ENCODE measurements at regions not wholly inside any gene's neighbourhood (a gene's known extent, or its start where the extent isn't known, plus 50 kb on each side); places are given as distances from the start of the nearest gene placed in this dataset.

DNA sequence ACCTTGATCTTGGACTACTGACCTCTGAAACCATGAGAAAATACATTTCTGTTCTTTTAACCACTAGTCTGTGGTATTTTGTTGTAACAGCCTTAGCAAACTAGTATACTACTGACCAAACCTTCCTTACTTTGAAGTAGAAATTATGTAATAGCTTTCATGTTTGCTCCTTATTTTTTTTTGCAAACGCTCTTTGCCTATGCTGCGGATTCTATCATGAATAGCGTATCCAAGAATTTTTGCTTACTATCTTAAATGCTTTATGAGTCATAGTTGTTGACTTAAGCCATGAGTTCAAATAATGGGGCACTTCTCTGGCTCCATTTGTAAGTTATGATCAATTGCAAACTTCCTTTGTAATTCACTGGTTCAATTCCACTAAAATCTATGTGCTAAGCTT lies 154.8 kb upstream of the CYLC2 start:
- no peak overlapping the region for H3K4me3 ChIP-seq (ENCODE audit: control insufficient read depth in 1 of 2, extremely low read depth in 1 of 2, low read length in 1 of 2)
- H3K27ac ChIP-seq (ENCODE audit: low read length) = no peak overlapping the region
- no peak overlapping the region for H3K4me3 Mint-ChIP-seq
- no peaks in the 10 kb centered on the region for H3K9me3 ChIP-seq
- no peaks in the 10 kb centered on the region for H3K36me3 ChIP-seq (ENCODE audit: control insufficient read depth in 2 of 2, extremely low read depth in 1 of 2, insufficient read depth in 1 of 2, low read length in 1 of 2)
- no peaks in the 10 kb centered on the region for H3K27me3 ChIP-seq (replicated peaks in 1 of 2; ENCODE audit: control insufficient read depth in 2 of 2, extremely low read depth in 1 of 2, insufficient read depth in 2 of 2, low read length in 1 of 2)
- CTCF ChIA-PET = interaction anchor here in 1 of 2 donors (0.6 kb wide), 1 partner anchor 32 kb away, joined by 3 read pairs; no protein-coding TSS in a partner anchor
- no peaks in the 10 kb centered on the region for H3K4me1 ChIP-seq (ENCODE audit: control insufficient read depth in 1 of 2, extremely low read depth in 1 of 2, insufficient read depth in 2 of 2, low read length in 2 of 2)
- POLR2A ChIA-PET = no interaction called here
- no peaks in the 10 kb centered on the region for H3K27me3 Mint-ChIP-seq
- no peak for ATAC-seq (replicated peaks in 1 of 4)
- WGBS (ENCODE audit: insufficient coverage) = no CpG with 5 or more reads among the region's 3 CpGs
- no peaks in the 10 kb centered on the region for H3K4me1 Mint-ChIP-seq
- H3K36me3 Mint-ChIP-seq = no peaks in the 10 kb centered on the region
- H3K27ac Mint-ChIP-seq = no peak overlapping the region
- no peak for DNase-seq
- H3K9me3 Mint-ChIP-seq = peaks cover 0 to 12% (median 2%) of the 10 kb centered on the region in 3 donors

DNA sequence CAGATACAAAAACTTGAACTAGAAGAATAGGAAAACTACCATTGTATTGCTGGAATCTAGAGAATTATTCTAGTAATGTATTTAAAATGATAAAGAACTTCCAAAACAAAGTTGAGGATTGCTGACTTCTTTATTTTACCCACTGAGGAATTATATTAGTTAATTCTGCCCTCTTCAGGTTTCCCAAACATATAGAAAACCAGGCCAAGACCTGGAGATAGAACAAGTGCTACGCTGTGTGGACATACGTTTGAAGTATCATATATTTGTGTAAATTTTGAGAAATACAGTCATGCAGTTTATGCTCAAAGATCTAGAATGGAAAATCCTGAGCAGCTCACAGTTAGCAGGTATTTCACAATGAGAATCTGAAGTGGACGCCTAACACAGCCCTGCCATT lies 162.3 kb upstream of the CYLC2 start:
- DNase-seq = no peak
- Mint-ChIP-seq H3K36me3 (no peaks in the 10 kb centered on the region), H3K27ac (no peak overlapping the region), H3K4me3 (no peak overlapping the region), H3K4me1 (no peaks in the 10 kb centered on the region), H3K27me3 (no peaks in the 10 kb centered on the region), H3K9me3 (peaks cover 0 to 12% (median 6%) of the 10 kb centered on the region in 3 donors)
- POLR2A ChIA-PET = no interaction called here
- no peak for ATAC-seq (replicated peaks in 1 of 4)
- Histone ChIP-seq H3K9me3 (no peaks in the 10 kb centered on the region), H3K4me1 (ENCODE audit: control insufficient read depth in 1 of 2, extremely low read depth in 1 of 2, insufficient read depth in 2 of 2, low read length in 2 of 2) (no peaks in the 10 kb centered on the region), H3K36me3 (ENCODE audit: control insufficient read depth in 2 of 2, extremely low read depth in 1 of 2, insufficient read depth in 1 of 2, low read length in 1 of 2) (no peaks in the 10 kb centered on the region), H3K4me3 (ENCODE audit: control insufficient read depth in 1 of 2, extremely low read depth in 1 of 2, low read length in 1 of 2) (no peak overlapping the region), H3K27me3 (replicated peaks in 1 of 2; ENCODE audit: control insufficient read depth in 2 of 2, extremely low read depth in 1 of 2, insufficient read depth in 2 of 2, low read length in 1 of 2) (no peaks in the 10 kb centered on the region), H3K27ac (ENCODE audit: low read length) (no peak overlapping the region)
- 85% methylated on average over 3 of the region's 3 CpGs for WGBS (ENCODE audit: insufficient coverage)
- CTCF ChIA-PET = no interaction called here

DNA sequence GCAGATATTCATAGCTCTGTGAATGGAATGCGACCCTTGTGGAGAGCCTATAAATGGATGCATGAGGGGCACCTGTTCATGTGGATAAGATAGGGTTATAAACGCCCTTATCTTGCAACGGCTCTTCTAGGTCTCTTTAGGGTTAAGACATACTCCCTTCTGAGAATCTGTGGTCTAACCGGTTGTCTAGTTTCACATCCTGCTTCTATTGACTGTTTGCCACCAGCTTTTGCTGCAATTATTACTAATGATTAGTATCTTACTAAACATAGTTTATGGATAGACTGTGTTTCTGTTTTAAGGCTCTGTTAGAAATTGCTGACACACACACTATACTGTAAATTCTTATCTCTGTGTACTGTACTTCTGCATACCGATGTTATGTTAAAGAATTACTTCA lies 198.9 kb upstream of the CYLC2 start:
- Mint-ChIP-seq H3K4me3 (no peak overlapping the region), H3K27ac (no peak overlapping the region), H3K36me3 (no peaks in the 10 kb centered on the region), H3K4me1 (no peaks in the 10 kb centered on the region), H3K27me3 (no peaks in the 10 kb centered on the region), H3K9me3 (peaks cover 7 to 19% (median 12%) of the 10 kb centered on the region in 3 donors)
- ATAC-seq (replicated peaks in 1 of 4) (no peak), DNase-seq (no peak)
- no peaks in the 10 kb centered on the region for H3K4me1 ChIP-seq (ENCODE audit: control insufficient read depth in 1 of 2, extremely low read depth in 1 of 2, insufficient read depth in 2 of 2, low read length in 2 of 2)
- H3K4me3 ChIP-seq (ENCODE audit: control insufficient read depth in 1 of 2, extremely low read depth in 1 of 2, low read length in 1 of 2) = no peak overlapping the region
- no CpG with 5 or more reads among the region's 5 CpGs for WGBS (ENCODE audit: insufficient coverage)
- no peak overlapping the region for H3K27ac ChIP-seq (ENCODE audit: low read length)
- no peaks in the 10 kb centered on the region for H3K27me3 ChIP-seq (replicated peaks in 1 of 2; ENCODE audit: control insufficient read depth in 2 of 2, extremely low read depth in 1 of 2, insufficient read depth in 2 of 2, low read length in 1 of 2)
- H3K36me3 ChIP-seq (ENCODE audit: control insufficient read depth in 2 of 2, extremely low read depth in 1 of 2, insufficient read depth in 1 of 2, low read length in 1 of 2) = no peaks in the 10 kb centered on the region
- H3K9me3 ChIP-seq = no peaks in the 10 kb centered on the region
- ChIA-PET POLR2A (no interaction called here), CTCF (no interaction called here)

DNA sequence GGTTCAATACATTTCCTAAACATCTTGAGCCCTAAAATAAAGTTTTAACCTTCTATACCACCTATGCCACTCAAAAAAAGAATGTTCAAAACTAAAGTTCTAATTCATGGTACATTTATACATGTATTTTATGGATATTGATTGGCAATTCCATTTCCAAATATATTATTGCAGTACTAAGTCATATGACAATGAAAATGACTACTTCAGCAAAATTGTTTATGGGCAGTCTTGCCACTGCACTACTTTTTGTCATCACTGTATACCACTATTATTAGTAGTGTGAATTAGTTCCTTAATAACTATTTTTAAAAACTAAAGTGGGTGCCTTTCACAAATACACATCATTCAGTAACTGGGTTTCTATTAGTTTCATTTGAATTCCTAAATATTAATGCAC lies 199.6 kb upstream of the CYLC2 start:
- ATAC-seq (replicated peaks in 1 of 4) = no peak
- CTCF ChIA-PET = no interaction called here
- Histone ChIP-seq H3K36me3 (ENCODE audit: control insufficient read depth in 2 of 2, extremely low read depth in 1 of 2, insufficient read depth in 1 of 2, low read length in 1 of 2) (no peaks in the 10 kb centered on the region), H3K27ac (ENCODE audit: low read length) (no peak overlapping the region), H3K4me1 (ENCODE audit: control insufficient read depth in 1 of 2, extremely low read depth in 1 of 2, insufficient read depth in 2 of 2, low read length in 2 of 2) (no peaks in the 10 kb centered on the region), H3K9me3 (no peaks in the 10 kb centered on the region), H3K27me3 (replicated peaks in 1 of 2; ENCODE audit: control insufficient read depth in 2 of 2, extremely low read depth in 1 of 2, insufficient read depth in 2 of 2, low read length in 1 of 2) (no peaks in the 10 kb centered on the region), H3K4me3 (ENCODE audit: control insufficient read depth in 1 of 2, extremely low read depth in 1 of 2, low read length in 1 of 2) (no peak overlapping the region)
- Mint-ChIP-seq H3K27me3 (no peaks in the 10 kb centered on the region), H3K4me1 (no peaks in the 10 kb centered on the region), H3K36me3 (no peaks in the 10 kb centered on the region), H3K4me3 (no peak overlapping the region), H3K9me3 (peaks cover 7 to 19% (median 12%) of the 10 kb centered on the region in 3 donors), H3K27ac (no peak overlapping the region)
- no peak for DNase-seq
- POLR2A ChIA-PET = no interaction called here

DNA sequence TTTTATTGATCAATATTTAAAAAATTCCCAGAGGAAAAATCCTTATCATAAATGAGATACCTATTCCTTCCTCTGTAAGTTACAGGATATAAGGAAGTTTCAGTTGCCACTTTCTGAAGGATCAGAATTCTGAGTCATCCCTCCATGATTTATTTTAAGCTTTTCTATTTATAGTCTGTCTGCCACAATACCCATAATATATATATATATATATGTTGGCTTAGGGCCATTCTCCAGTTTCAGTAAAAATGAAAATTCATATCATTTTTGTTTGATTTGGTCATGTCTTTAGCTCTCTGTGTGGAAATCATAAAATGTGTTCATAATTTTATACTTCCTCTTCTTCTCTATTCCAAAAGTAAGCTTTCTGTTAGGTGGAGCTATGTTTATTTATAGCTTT lies 215.8 kb upstream of the CYLC2 start:
- H3K27ac Mint-ChIP-seq = no peak overlapping the region
- CTCF ChIA-PET = no interaction called here
- DNase-seq = no peak

DNA sequence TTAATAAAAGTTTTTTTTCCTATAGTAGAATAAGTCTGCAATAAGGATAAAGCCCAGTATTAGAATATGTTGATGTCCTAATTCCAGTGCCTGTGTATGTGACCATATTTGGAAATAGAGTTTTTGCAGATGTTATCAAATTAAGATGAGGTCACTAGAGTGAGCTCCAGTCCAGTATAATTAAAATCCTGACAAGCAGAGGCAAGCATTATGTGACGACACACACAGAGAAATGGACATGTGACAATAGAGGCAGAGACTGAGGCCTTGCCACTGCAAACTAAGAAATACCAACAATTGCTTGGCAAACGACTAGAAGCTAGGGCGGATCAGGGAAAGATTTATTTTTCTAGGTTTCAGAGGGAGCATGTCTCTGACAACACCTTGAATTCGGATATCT lies 216.4 kb upstream of the CYLC2 start:
- Histone ChIP-seq H3K27ac (ENCODE audit: low read length) (no peak overlapping the region), H3K4me1 (ENCODE audit: control insufficient read depth in 1 of 2, extremely low read depth in 1 of 2, insufficient read depth in 2 of 2, low read length in 2 of 2) (no peaks in the 10 kb centered on the region), H3K36me3 (ENCODE audit: control insufficient read depth in 2 of 2, extremely low read depth in 1 of 2, insufficient read depth in 1 of 2, low read length in 1 of 2) (no peaks in the 10 kb centered on the region), H3K27me3 (replicated peaks in 1 of 2; ENCODE audit: control insufficient read depth in 2 of 2, extremely low read depth in 1 of 2, insufficient read depth in 2 of 2, low read length in 1 of 2) (no peaks in the 10 kb centered on the region), H3K4me3 (ENCODE audit: control insufficient read depth in 1 of 2, extremely low read depth in 1 of 2, low read length in 1 of 2) (no peak overlapping the region), H3K9me3 (no peaks in the 10 kb centered on the region)
- no peaks in the 10 kb centered on the region for H3K4me1 Mint-ChIP-seq
- ATAC-seq (replicated peaks in 1 of 4) (no peak), DNase-seq (no peak)
- no peak overlapping the region for H3K27ac Mint-ChIP-seq
- WGBS (ENCODE audit: insufficient coverage) = no CpG with 5 or more reads among the region's 4 CpGs
- POLR2A ChIA-PET = no interaction called here
- H3K4me3 Mint-ChIP-seq = no peak overlapping the region
- no peaks in the 10 kb centered on the region for H3K27me3 Mint-ChIP-seq
- H3K36me3 Mint-ChIP-seq = no peaks in the 10 kb centered on the region
- H3K9me3 Mint-ChIP-seq = peaks cover 11 to 16% (median 15%) of the 10 kb centered on the region in 3 donors
- CTCF ChIA-PET = no interaction called here

More for the DNA sequence above, 215.8 kb upstream of the CYLC2 start:
- H3K27me3 Mint-ChIP-seq = no peaks in the 10 kb centered on the region
- no peak overlapping the region for H3K4me3 Mint-ChIP-seq
- ATAC-seq (replicated peaks in 1 of 4) = no peak
- POLR2A ChIA-PET = no interaction called here
- H3K4me1 Mint-ChIP-seq = no peaks in the 10 kb centered on the region
- no peaks in the 10 kb centered on the region for H3K36me3 ChIP-seq (ENCODE audit: control insufficient read depth in 2 of 2, extremely low read depth in 1 of 2, insufficient read depth in 1 of 2, low read length in 1 of 2)
- H3K4me3 ChIP-seq (ENCODE audit: control insufficient read depth in 1 of 2, extremely low read depth in 1 of 2, low read length in 1 of 2) = no peak overlapping the region
- H3K9me3 ChIP-seq = no peaks in the 10 kb centered on the region
- no peaks in the 10 kb centered on the region for H3K27me3 ChIP-seq (replicated peaks in 1 of 2; ENCODE audit: control insufficient read depth in 2 of 2, extremely low read depth in 1 of 2, insufficient read depth in 2 of 2, low read length in 1 of 2)
- H3K4me1 ChIP-seq (ENCODE audit: control insufficient read depth in 1 of 2, extremely low read depth in 1 of 2, insufficient read depth in 2 of 2, low read length in 2 of 2) = no peaks in the 10 kb centered on the region
- no peak overlapping the region for H3K27ac ChIP-seq (ENCODE audit: low read length)
- H3K36me3 Mint-ChIP-seq = no peaks in the 10 kb centered on the region
- peaks cover 12 to 17% (median 15%) of the 10 kb centered on the region in 3 donors for H3K9me3 Mint-ChIP-seq

DNA sequence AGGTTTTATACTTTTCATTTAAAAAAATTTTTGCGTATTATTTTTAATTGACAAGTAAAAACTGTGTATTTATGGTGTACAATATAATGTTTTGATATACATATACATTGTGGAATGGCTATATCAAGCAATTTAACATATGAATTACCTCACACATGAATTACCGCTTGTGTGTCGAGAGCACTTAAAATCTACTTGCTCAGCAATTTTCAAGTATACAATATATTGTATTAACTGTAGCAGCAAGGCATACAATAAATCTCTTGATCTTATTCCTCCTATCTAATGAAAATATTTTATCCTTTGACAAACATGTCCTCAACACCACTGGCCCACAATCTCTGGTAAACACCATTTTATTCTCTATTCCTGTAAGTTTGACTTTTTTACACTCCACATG lies 224.4 kb upstream of the CYLC2 start:
- POLR2A ChIA-PET = no interaction called here
- Mint-ChIP-seq H3K27me3 (no peaks in the 10 kb centered on the region), H3K27ac (no peak overlapping the region), H3K36me3 (no peaks in the 10 kb centered on the region), H3K4me1 (no peaks in the 10 kb centered on the region), H3K9me3 (peaks cover 0 to 18% (median 9%) of the 10 kb centered on the region in 3 donors), H3K4me3 (no peak overlapping the region)
- no CpG with 5 or more reads among the region's 3 CpGs for WGBS (ENCODE audit: insufficient coverage)
- CTCF ChIA-PET = no interaction called here
- DNase-seq (no peak), ATAC-seq (replicated peaks in 1 of 4) (no peak)
- Histone ChIP-seq H3K4me3 (ENCODE audit: control insufficient read depth in 1 of 2, extremely low read depth in 1 of 2, low read length in 1 of 2) (no peak overlapping the region), H3K27me3 (replicated peaks in 1 of 2; ENCODE audit: control insufficient read depth in 2 of 2, extremely low read depth in 1 of 2, insufficient read depth in 2 of 2, low read length in 1 of 2) (no peaks in the 10 kb centered on the region), H3K9me3 (no peaks in the 10 kb centered on the region), H3K36me3 (ENCODE audit: control insufficient read depth in 2 of 2, extremely low read depth in 1 of 2, insufficient read depth in 1 of 2, low read length in 1 of 2) (no peaks in the 10 kb centered on the region), H3K27ac (ENCODE audit: low read length) (no peak overlapping the region), H3K4me1 (ENCODE audit: control insufficient read depth in 1 of 2, extremely low read depth in 1 of 2, insufficient read depth in 2 of 2, low read length in 2 of 2) (no peaks in the 10 kb centered on the region)
